IPS DF 19.7 (cell line): ENCODE measurements at regions not wholly inside any gene's neighbourhood (a gene's known extent, or its start where the extent isn't known, plus 50 kb on each side); places are given as distances from the start of the nearest gene placed in this dataset.

Experiments used
- DNase-seq: peaks from one replicate; pipeline ENCODE4 v3.0.0-alpha.2; 2013; ENCODE audit warnings: low read depth, low spot score

GRCh38 chr16:64892835-64893785, 228.8 kb downstream of the CDH11 start:
- DNase-seq: no peak

- no peak for DNase-seq
Observed at GRCh38 chr16:64889446-64889845, 232.4 kb downstream of the CDH11 start.

GRCh38 chr16:64887651-64888050, 234.2 kb downstream of the CDH11 start:
- no peak for DNase-seq

GRCh38 chr16:64882078-64882784, 239.6 kb downstream of the CDH11 start:
- no peak for DNase-seq

GRCh38 chr16:64880994-64881393, 240.9 kb downstream of the CDH11 start:
- no peak for DNase-seq

- DNase-seq: no peak
Observed at GRCh38 chr16:64880006-64880405, 241.9 kb downstream of the CDH11 start.

- no peak for DNase-seq
Observed at GRCh38 chr16:64878940-64879339, 242.9 kb downstream of the CDH11 start.

- no peak for DNase-seq
Observed at GRCh38 chr16:64872101-64872500, 249.8 kb downstream of the CDH11 start.

GRCh38 chr16:64870859-64871258, 251.0 kb downstream of the CDH11 start:
- no peak for DNase-seq

- no peak for DNase-seq
Observed at GRCh38 chr16:64869781-64870180, 252.1 kb downstream of the CDH11 start.

- no peak for DNase-seq
Observed at GRCh38 chr16:64866021-64866420, 255.8 kb downstream of the CDH11 start.

- no peak for DNase-seq
Observed at GRCh38 chr16:64865069-64865696, 256.7 kb downstream of the CDH11 start.

GRCh38 chr16:64864232-64864809, 257.5 kb downstream of the CDH11 start:
- DNase-seq: no peak

GRCh38 chr16:64858076-64858475, 263.8 kb downstream of the CDH11 start:
- DNase-seq: no peak

- no peak for DNase-seq
Observed at GRCh38 chr16:64857411-64857810, 264.5 kb downstream of the CDH11 start.

- no peak for DNase-seq
Observed at GRCh38 chr16:64853551-64853950, 268.3 kb downstream of the CDH11 start.

- DNase-seq: no peak
Observed at GRCh38 chr16:64846966-64847365, 274.9 kb downstream of the CDH11 start.

- no peak for DNase-seq
Observed at GRCh38 chr16:64845071-64845470, 276.8 kb downstream of the CDH11 start.

- DNase-seq: no peak
Observed at GRCh38 chr16:64841482-64841881, 280.4 kb downstream of the CDH11 start.

- DNase-seq: no peak
Observed at GRCh38 chr16:64841071-64841470, 280.8 kb downstream of the CDH11 start.

GRCh38 chr16:64830653-64831052, 291.2 kb downstream of the CDH11 start:
- no peak for DNase-seq

GRCh38 chr16:64829678-64830077, 292.2 kb downstream of the CDH11 start:
- no peak for DNase-seq
